OCI-LY7 (cell line): ENCODE measurements at regions not wholly inside any gene's neighbourhood (a gene's known extent, or its start where the extent isn't known, plus 50 kb on each side); places are given as distances from the start of the nearest gene placed in this dataset.
A peak's percentile ranks its signal among the peaks of the same experiment; 100 is the strongest.

ENCODE experiments used
- BruUV-seq: library from RNA; stranded (reverse); fragments of 400-500 nt; replicated peaks from 2 replicates; lab custom pipeline; 2021; lab: Mats Ljungman, UMichigan
- CTCF ChIA-PET: fragments of 300-600 bp; sonication (Branson Sonifier 250); formaldehyde crosslinking; loops from one replicate; lab custom pipeline; 2022; ENCODE audit warnings: antibody characterized with exemption; ENCODE audit not compliant: unreplicated experiment; lab: Charles Lee
- POLR2A ChIA-PET: fragments of 300-600 bp; sonication (Branson Sonifier 250); formaldehyde crosslinking; loops from one replicate; lab custom pipeline; 2022; ENCODE audit warnings: antibody characterized with exemption; lab: Charles Lee
- DNase-seq: peaks from one replicate; pipeline ENCODE4 v3.0.0-alpha.2; 2015; ENCODE audit warnings: low spot score
- H2AFZ ChIP-seq: fragments of 200-600 bp; sonication (generic), shearing (Covaris generic); 2 replicates; pipeline ENCODE4 v1.6.1; 2014; ENCODE audit warnings: mild to moderate bottlenecking, antibody characterized with exemption, low read length, moderate library complexity
- H3K27ac ChIP-seq: fragments of 200-600 bp; sonication (generic); 2 replicates; pipeline ENCODE4 v1.5.1; 2014; ENCODE audit warnings: mixed run types, low read depth, mild to moderate bottlenecking, moderate library complexity, low read length, inconsistent platforms; ENCODE audit not compliant: poor library complexity, severe bottlenecking
- H3K36me3 ChIP-seq: fragments of 200-600 bp; sonication (generic); 2 replicates; pipeline ENCODE4 v1.6.1; 2014; ENCODE audit warnings: mild to moderate bottlenecking, antibody characterized with exemption, low read length, moderate library complexity, mixed read lengths; ENCODE audit not compliant: insufficient read depth
- H3K4me1 ChIP-seq: fragments of 200-600 bp; sonication (generic); 2 replicates; pipeline ENCODE4 v1.5.1; 2014; ENCODE audit warnings: mild to moderate bottlenecking, low read length; ENCODE audit not compliant: insufficient read depth, poor library complexity, severe bottlenecking
- H3K4me2 ChIP-seq: fragments of 200-600 bp; sonication (generic); 2 replicates; pipeline ENCODE4 v1.6.1; 2014; ENCODE audit warnings: mild to moderate bottlenecking, low read length
- H3K4me3 ChIP-seq: fragments of 200-600 bp; sonication (generic); 2 replicates; pipeline ENCODE4 v1.5.1; 2014; ENCODE audit warnings: mild to moderate bottlenecking, low read depth, low read length; ENCODE audit not compliant: poor library complexity, severe bottlenecking
- H3K79me2 ChIP-seq: fragments of 200-600 bp; sonication (generic); 2 replicates; pipeline ENCODE4 v1.6.1; 2016; ENCODE audit warnings: low read depth, mild to moderate bottlenecking, low read length, moderate library complexity, mixed read lengths; ENCODE audit not compliant: insufficient read depth
- H3K9me2 ChIP-seq: fragments of 200-600 bp; sonication (generic); 2 replicates; pipeline ENCODE4 v1.6.1; 2016; ENCODE audit warnings: mild to moderate bottlenecking, low read length, mixed read lengths; ENCODE audit not compliant: insufficient read depth
- H3K9me3 ChIP-seq: fragments of 200-600 bp; sonication (generic); 2 replicates; pipeline ENCODE4 v1.6.1; 2014; ENCODE audit warnings: mild to moderate bottlenecking, mixed run types, low read length, mixed read lengths
- H4K20me1 ChIP-seq: fragments of 200-600 bp; sonication (generic); 2 replicates; pipeline ENCODE4 v1.6.1; 2014; ENCODE audit warnings: mild to moderate bottlenecking, antibody characterized with exemption, low read length, moderate library complexity, mixed read lengths; ENCODE audit not compliant: insufficient read depth
- EZH2phosphoT487 ChIP-seq: fragments of 200-600 bp; sonication (generic); IDR thresholded peaks from 2 replicates; pipeline ENCODE4 v1.6.1; 2018; ENCODE audit warnings: low read depth, borderline replicate concordance, mild to moderate bottlenecking, mixed run types, antibody characterized with exemption, low read length, moderate library complexity, mixed read lengths
- intact Hi-C: fragments of 100-400 bp; cut with micrococcal nuclease; formaldehyde crosslinking; loops from one replicate; pipeline ENCODE4 v1.10.0; 2022; ENCODE audit not compliant: unreplicated experiment
- TF ChIP-seq, protein P1 (sequence below): fragments of 200-600 bp; sonication (generic); conservative IDR thresholded peaks from 2 replicates; pipeline ENCODE4 v1.5.1; 2014; ENCODE audit warnings: mild to moderate bottlenecking, antibody characterized with exemption, low read length, moderate library complexity, mixed read lengths

DNA sequence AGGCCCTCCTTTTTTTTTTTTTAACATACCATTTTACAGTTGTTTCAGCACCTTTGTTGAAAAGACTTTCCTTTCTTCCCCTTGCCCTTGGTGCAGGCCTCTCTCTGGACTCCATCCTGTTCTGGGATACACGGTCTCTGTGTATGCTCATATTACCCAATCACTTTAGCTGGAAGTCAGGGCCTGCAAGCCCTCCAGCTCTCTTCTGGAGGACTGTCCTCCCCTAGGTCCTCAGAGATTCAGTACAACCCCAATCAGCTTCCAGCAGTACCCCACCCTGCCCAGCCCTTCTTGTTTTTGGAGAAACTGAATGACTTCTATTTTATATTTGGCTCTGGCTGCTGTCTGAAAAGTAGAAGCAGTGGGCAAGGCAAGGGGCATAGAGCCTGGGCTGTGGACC is 270.8 kb downstream of the KLF13 start:
- intact Hi-C loops, result no loop called here
- no peak overlapping the region for H2AFZ ChIP-seq
- H4K20me1 ChIP-seq, result no peaks in the 10 kb centered on the region
- no peaks in the 10 kb centered on the region for H3K4me1 ChIP-seq
- CTCF ChIA-PET, result no interaction called here
- H3K36me3 ChIP-seq, result no peaks in the 10 kb centered on the region
- no peak overlapping the region for H3K4me3 ChIP-seq
- no peaks in the 10 kb centered on the region for H3K9me2 ChIP-seq
- H3K79me2 ChIP-seq, result no peaks in the 10 kb centered on the region
- no peak overlapping the region for H3K4me2 ChIP-seq
- no peaks in the 10 kb centered on the region for H3K9me3 ChIP-seq
- POLR2A ChIA-PET, result no interaction called here
- no TSS peak for BruUV-seq
- TF ChIP-seq, protein P1, sequence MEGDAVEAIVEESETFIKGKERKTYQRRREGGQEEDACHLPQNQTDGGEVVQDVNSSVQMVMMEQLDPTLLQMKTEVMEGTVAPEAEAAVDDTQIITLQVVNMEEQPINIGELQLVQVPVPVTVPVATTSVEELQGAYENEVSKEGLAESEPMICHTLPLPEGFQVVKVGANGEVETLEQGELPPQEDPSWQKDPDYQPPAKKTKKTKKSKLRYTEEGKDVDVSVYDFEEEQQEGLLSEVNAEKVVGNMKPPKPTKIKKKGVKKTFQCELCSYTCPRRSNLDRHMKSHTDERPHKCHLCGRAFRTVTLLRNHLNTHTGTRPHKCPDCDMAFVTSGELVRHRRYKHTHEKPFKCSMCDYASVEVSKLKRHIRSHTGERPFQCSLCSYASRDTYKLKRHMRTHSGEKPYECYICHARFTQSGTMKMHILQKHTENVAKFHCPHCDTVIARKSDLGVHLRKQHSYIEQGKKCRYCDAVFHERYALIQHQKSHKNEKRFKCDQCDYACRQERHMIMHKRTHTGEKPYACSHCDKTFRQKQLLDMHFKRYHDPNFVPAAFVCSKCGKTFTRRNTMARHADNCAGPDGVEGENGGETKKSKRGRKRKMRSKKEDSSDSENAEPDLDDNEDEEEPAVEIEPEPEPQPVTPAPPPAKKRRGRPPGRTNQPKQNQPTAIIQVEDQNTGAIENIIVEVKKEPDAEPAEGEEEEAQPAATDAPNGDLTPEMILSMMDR, result no peak
- TF ChIP-seq EZH2phosphoT487, result no peak
- H3K27ac ChIP-seq, result no peak overlapping the region
- no peak for DNase-seq

DNA sequence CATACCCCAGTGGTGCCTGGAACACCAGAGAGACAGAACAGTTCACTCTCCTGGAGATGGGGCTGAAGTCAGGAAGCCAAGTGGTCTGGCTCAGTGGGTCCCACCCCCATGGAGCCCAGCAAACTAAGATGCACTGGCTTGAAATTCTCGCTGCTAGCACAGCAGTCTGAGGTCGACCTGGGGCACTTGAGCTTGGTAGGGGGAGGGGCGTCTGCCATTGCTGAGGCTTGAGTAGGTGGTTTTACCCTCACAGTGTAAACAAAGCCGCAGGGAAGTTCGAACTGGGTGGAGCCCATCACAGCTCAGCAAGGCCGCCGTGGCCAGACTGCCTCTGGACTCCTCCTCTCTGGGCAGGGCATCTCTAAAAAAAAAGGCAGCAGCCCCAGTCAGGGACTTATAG is 272.0 kb downstream of the KLF13 start:
- no peak overlapping the region for H3K4me2 ChIP-seq

DNA sequence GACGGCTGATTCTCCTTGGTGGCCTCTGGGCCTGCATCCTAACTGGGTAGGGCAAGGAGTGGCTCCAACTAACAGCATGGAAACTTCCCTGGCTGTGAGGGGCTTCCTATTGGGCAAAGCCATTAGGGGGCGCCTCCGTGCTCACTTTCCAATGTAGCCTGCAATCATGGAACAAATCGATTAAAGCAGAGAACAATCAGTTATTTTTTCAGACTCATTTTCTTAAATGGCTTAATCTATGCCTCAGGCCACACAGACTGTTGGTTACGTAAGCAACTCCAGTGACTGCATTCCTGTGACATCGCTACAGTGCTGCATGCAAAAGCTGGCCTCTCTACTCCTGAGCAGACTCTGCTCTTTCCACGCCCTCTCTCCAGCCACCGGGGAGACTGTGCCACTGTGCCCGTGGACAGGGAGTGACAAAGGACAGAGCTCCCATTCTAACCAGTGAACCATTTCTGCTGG is 278.9 kb downstream of the KLF13 start:
- no peak for DNase-seq
- Histone ChIP-seq H3K79me2 (no peaks in the 10 kb centered on the region), H3K4me2 (no peak overlapping the region), H3K36me3 (no peaks in the 10 kb centered on the region), H3K4me3 (no peak overlapping the region), H3K4me1 (no peaks in the 10 kb centered on the region), H2AFZ (no peak overlapping the region), H3K9me2 (no peaks in the 10 kb centered on the region), H4K20me1 (no peaks in the 10 kb centered on the region), H3K27ac (no peak overlapping the region), H3K9me3 (no peaks in the 10 kb centered on the region)
- ChIA-PET POLR2A (no interaction called here), CTCF (no interaction called here)
- BruUV-seq, result no TSS peak
- intact Hi-C loops, result no loop called here
- no peak for TF ChIP-seq EZH2phosphoT487
- TF ChIP-seq, protein P1, result peak; percentile 57

More for the DNA sequence above, 272.0 kb downstream of the KLF13 start:
- BruUV-seq, result no TSS peak
- Histone ChIP-seq H3K9me3 (no peaks in the 10 kb centered on the region), H3K4me1 (no peaks in the 10 kb centered on the region), H3K36me3 (no peaks in the 10 kb centered on the region), H3K27ac (no peak overlapping the region), H3K4me3 (no peak overlapping the region), H3K79me2 (no peaks in the 10 kb centered on the region), H4K20me1 (no peaks in the 10 kb centered on the region), H2AFZ (no peak overlapping the region), H3K9me2 (no peaks in the 10 kb centered on the region)
- intact Hi-C loops, result no loop called here
- CTCF ChIA-PET, result no interaction called here
- POLR2A ChIA-PET, result no interaction called here
- TF ChIP-seq EZH2phosphoT487, result no peak
- TF ChIP-seq, protein P1, result no peak
- no peak for DNase-seq
